CD14-positive monocyte (primary cell): ENCODE measurements at regions not wholly inside any gene's neighbourhood (a gene's known extent, or its start where the extent isn't known, plus 50 kb on each side); places are given as distances from the start of the nearest gene placed in this dataset.

ENCODE experiments used
- DNase-seq, 3 donors: peaks; one replicate each; pipeline ENCODE4 v3.0.0-alpha.2; 2011 to 2022
- H2AFZ ChIP-seq: 2 replicates; pipeline ENCODE4 v1.6.0; 2012; ENCODE audit warnings: mild to moderate bottlenecking, low read depth, low read length, inconsistent platforms; ENCODE audit not compliant: insufficient read depth, poor library complexity, severe bottlenecking
- H3K27ac ChIP-seq, 2 donors: 1 replicate in 1 of 2; 2 replicates in 1 of 2; pipeline ENCODE4 v1.5.1; 2012 to 2013; ENCODE audit warnings: low read length in 2 of 2, control low read depth in 1 of 2, inconsistent platforms in 1 of 2, low read depth in 1 of 2, mild to moderate bottlenecking in 1 of 2
- H3K27me3 ChIP-seq, 2 donors: one replicate each; pipeline versions ENCODE4 v1.6.0 to v1.6.1; 2011 to 2013; ENCODE audit warnings: low read length in 2 of 2; ENCODE audit not compliant: control insufficient read depth in 2 of 2, insufficient read depth in 2 of 2
- H3K36me3 ChIP-seq, 2 donors: replicated peaks in 1 of 2; 1 replicate in 1 of 2; 2 replicates in 1 of 2; pipeline versions ENCODE4 v1.5.1 to v1.6.1; 2012 to 2013; ENCODE audit warnings: low read length in 2 of 2, control low read depth in 1 of 2, inconsistent platforms in 1 of 2, mild to moderate bottlenecking in 1 of 2; ENCODE audit not compliant: insufficient read depth in 2 of 2, control insufficient read depth in 1 of 2
- H3K4me1 ChIP-seq, 2 donors: 1 replicate in 1 of 2; 2 replicates in 1 of 2; pipeline versions ENCODE4 v1.5.1 to v1.6.1; 2012 to 2013; ENCODE audit warnings: low read length in 2 of 2, control low read depth in 1 of 2, inconsistent platforms in 1 of 2, mild to moderate bottlenecking in 1 of 2, moderate library complexity in 1 of 2; ENCODE audit not compliant: insufficient read depth in 2 of 2, control insufficient read depth in 1 of 2
- H3K4me2 ChIP-seq: replicated peaks from 2 replicates; pipeline ENCODE3; 2012; ENCODE audit warnings: low read length, moderate library complexity, mild to moderate bottlenecking; ENCODE audit not compliant: poor library complexity, severe bottlenecking; ENCODE audit errors: extremely low read depth
- H3K4me3 ChIP-seq, 3 experiments: fragments of 200-600 bp in 1 of 3; sonication (generic) in 1 of 3; replicated peaks in 1 of 3; 1 replicate in 2 of 3; 2 replicates in 1 of 3; pipeline ENCODE4 v1.5.1; 2011 to 2013; ENCODE audit warnings: low read length in 3 of 3, mild to moderate bottlenecking in 3 of 3, control low read depth in 2 of 3, low read depth in 2 of 3, inconsistent platforms in 1 of 3, moderate library complexity in 1 of 3
- H3K79me2 ChIP-seq: 2 replicates; pipeline ENCODE4 v1.6.0; 2012; ENCODE audit warnings: mild to moderate bottlenecking, control low read depth, inconsistent platforms, low read length, moderate library complexity; ENCODE audit not compliant: insufficient read depth
- H3K9ac ChIP-seq: 2 replicates; pipeline ENCODE4 v1.6.0; 2017; ENCODE audit warnings: low read length, mild to moderate bottlenecking; ENCODE audit not compliant: insufficient read depth, poor library complexity, severe bottlenecking
- H3K9me3 ChIP-seq, 2 donors: replicated peaks in 1 of 2; 1 replicate in 1 of 2; 2 replicates in 1 of 2; pipeline versions ENCODE4 v1.5.1 to v1.6.1; 2012 to 2013; ENCODE audit warnings: low read length in 2 of 2, control low read depth in 1 of 2; ENCODE audit not compliant: control insufficient read depth in 1 of 2, insufficient read depth in 1 of 2
- H4K20me1 ChIP-seq: 2 replicates; pipeline ENCODE4 v1.6.0; 2012; ENCODE audit warnings: mild to moderate bottlenecking, low read length, control low read depth, moderate library complexity; ENCODE audit not compliant: insufficient read depth
- H3K27ac Mint-ChIP-seq, 7 donors: one replicate each; pipeline ENCODE4 v1.8.0; 2020; ENCODE audit warnings: mild to moderate bottlenecking in 7 of 7, mixed read lengths in 7 of 7, moderate library complexity in 6 of 7, inconsistent platforms in 2 of 7
- H3K27me3 Mint-ChIP-seq, 3 donors: one replicate each; pipeline ENCODE4 v1.8.0; 2021 to 2022; ENCODE audit warnings: low read depth in 3 of 3, mild to moderate bottlenecking in 3 of 3, mixed read lengths in 3 of 3, moderate library complexity in 3 of 3, inconsistent platforms in 1 of 3
- H3K36me3 Mint-ChIP-seq, 2 donors: one replicate each; pipeline ENCODE4 v1.8.0; 2020; ENCODE audit warnings: mixed read lengths in 2 of 2, inconsistent platforms in 1 of 2, mild to moderate bottlenecking in 1 of 2
- H3K4me1 Mint-ChIP-seq: one replicate; pipeline ENCODE4 v1.8.0; 2020; ENCODE audit warnings: mild to moderate bottlenecking, mixed read lengths
- H3K4me3 Mint-ChIP-seq, 2 donors: one replicate each; pipeline ENCODE4 v1.8.0; 2020; ENCODE audit warnings: mild to moderate bottlenecking in 2 of 2, mixed read lengths in 2 of 2, moderate library complexity in 1 of 2
- H3K9me3 Mint-ChIP-seq, 7 donors: one replicate each; pipeline ENCODE4 v1.8.0; 2020 to 2022; ENCODE audit warnings: mixed read lengths in 7 of 7, mild to moderate bottlenecking in 6 of 7, moderate library complexity in 6 of 7, inconsistent platforms in 2 of 7
- WGBS: methylation state at CpG from one replicate; pipeline ENCODE4 v1.1.5; 2013; ENCODE audit warnings: missing lambda C conversion rate; ENCODE audit not compliant: insufficient coverage; 5-methylcytosine and 5-hydroxymethylcytosine counted together
- intact Hi-C, 2 donors: fragments of 100-400 bp; cut with micrococcal nuclease; formaldehyde crosslinking; loops; one replicate each; pipeline versions ENCODE4 v1.15.0 to v1.15.1; 2023
- TF ChIP-seq, protein P1 (sequence below): fragments of 200-600 bp; IDR thresholded peaks from one replicate; pipeline ENCODE4 v1.8.0; 2022; ENCODE audit warnings: antibody characterized with exemption, mild to moderate bottlenecking

DNA sequence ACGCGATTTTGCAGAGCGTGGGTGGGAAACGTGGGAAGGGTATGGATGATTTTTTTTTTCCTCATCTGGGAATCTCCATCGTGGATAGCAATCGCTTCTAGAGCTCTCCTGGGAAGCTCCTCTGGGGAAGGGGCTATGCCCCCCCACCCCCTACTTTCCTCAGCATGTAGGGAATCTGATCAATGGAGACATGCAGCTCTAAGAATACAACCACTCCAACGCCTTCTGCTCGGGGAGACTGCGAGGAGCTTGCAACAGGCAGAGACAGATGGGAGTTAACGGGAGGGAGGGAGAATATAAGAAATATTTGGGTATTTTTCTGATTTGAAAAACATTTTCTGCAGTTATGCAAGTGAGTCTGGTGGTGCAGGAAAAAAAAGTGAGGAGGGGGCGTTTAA, 104.6 kb upstream of the HSD17B12 start:
- peaks cover 5 to 12% of the 10 kb centered on the region in 2 donors for H3K36me3 Mint-ChIP-seq
- Histone ChIP-seq H3K4me3 (no peak overlapping the region), H3K4me1 (peaks cover 8 to 14% of the 10 kb centered on the region in 2 donors), H3K9ac (no peak overlapping the region), H3K79me2 (no peaks in the 10 kb centered on the region), H4K20me1 (no peaks in the 10 kb centered on the region), H2AFZ (no peak overlapping the region), H3K4me2 (no peak overlapping the region), H3K27ac (no peak overlapping the region), H3K9me3 (peaks cover 4 to 45% of the 10 kb centered on the region in 2 donors), H3K36me3 (no peaks in the 10 kb centered on the region), H3K27me3 (peaks cover 89 to 94% of the 10 kb centered on the region in 2 donors)
- peaks cover 2 to 28% (median 18%) of the 10 kb centered on the region in 7 donors for H3K9me3 Mint-ChIP-seq
- 8% methylated on average over 2 of the region's 11 CpGs for WGBS
- peaks cover 33% of the 10 kb centered on the region for H3K4me1 Mint-ChIP-seq
- intact Hi-C loops, result loop anchor here in 1 of 2 donors (5.0 kb wide), 1 partner anchor 276 kb away; no protein-coding TSS in a partner anchor
- no peak for DNase-seq
- H3K4me3 Mint-ChIP-seq, result peak overlapping the region; percentile 61 to 86
- no peak overlapping the region for H3K27ac Mint-ChIP-seq
- TF ChIP-seq, protein P1, sequence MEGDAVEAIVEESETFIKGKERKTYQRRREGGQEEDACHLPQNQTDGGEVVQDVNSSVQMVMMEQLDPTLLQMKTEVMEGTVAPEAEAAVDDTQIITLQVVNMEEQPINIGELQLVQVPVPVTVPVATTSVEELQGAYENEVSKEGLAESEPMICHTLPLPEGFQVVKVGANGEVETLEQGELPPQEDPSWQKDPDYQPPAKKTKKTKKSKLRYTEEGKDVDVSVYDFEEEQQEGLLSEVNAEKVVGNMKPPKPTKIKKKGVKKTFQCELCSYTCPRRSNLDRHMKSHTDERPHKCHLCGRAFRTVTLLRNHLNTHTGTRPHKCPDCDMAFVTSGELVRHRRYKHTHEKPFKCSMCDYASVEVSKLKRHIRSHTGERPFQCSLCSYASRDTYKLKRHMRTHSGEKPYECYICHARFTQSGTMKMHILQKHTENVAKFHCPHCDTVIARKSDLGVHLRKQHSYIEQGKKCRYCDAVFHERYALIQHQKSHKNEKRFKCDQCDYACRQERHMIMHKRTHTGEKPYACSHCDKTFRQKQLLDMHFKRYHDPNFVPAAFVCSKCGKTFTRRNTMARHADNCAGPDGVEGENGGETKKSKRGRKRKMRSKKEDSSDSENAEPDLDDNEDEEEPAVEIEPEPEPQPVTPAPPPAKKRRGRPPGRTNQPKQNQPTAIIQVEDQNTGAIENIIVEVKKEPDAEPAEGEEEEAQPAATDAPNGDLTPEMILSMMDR, result no peak
- H3K27me3 Mint-ChIP-seq, result peaks cover 78 to 95% (median 88%) of the 10 kb centered on the region in 3 donors

DNA sequence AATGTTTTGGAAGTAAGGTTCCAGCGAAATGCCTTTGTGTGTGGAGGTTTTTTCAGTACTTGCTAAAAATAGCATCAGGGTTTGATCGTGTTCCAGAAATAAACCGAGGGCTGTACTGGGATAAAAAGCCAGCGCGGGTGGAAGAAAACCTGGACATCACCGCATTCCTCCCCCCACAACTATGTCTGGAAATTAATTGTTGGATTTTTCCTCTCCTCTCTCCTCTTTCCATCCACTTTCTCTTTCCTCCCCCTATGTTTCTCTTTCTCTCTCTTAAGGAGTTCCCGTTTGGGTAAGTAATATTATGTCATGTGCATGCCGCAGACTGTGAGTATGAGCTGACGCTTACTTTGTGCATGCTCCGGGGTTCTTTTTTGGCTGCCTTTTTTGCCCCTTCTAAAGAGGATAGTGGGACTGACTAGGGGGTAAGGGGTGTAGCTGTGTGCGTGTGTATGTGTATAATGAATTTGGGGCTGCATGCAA, 104.2 kb upstream of the HSD17B12 start:
- Mint-ChIP-seq H3K27ac (no peak overlapping the region), H3K27me3 (peaks cover 80 to 96% (median 92%) of the 10 kb centered on the region in 3 donors), H3K4me1 (peaks cover 36% of the 10 kb centered on the region), H3K9me3 (peaks cover 2 to 32% (median 19%) of the 10 kb centered on the region in 7 donors), H3K4me3 (peak overlapping the region; percentile 38 to 86), H3K36me3 (peaks cover 5 to 12% of the 10 kb centered on the region in 2 donors)
- WGBS, result 6% methylated on average over 5 of the region's 11 CpGs
- TF ChIP-seq, protein P1, result no peak
- Histone ChIP-seq H2AFZ (no peak overlapping the region), H3K27me3 (peaks cover 87 to 94% of the 10 kb centered on the region in 2 donors), H3K36me3 (no peaks in the 10 kb centered on the region), H4K20me1 (no peaks in the 10 kb centered on the region), H3K79me2 (no peaks in the 10 kb centered on the region), H3K9me3 (peaks cover 4 to 47% of the 10 kb centered on the region in 2 donors), H3K9ac (no peak overlapping the region), H3K4me1 (peaks cover 9 to 18% of the 10 kb centered on the region in 2 donors), H3K4me2 (no peak overlapping the region), H3K4me3 (no peak overlapping the region), H3K27ac (no peak overlapping the region)
- DNase-seq, result no peak
- intact Hi-C loops, result loop anchor here in 1 of 2 donors (5.0 kb wide), 1 partner anchor 276 kb away; no protein-coding TSS in a partner anchor
